Progenitor cell of endocrine pancreas (in vitro differentiated cells): ENCODE measurements at regions not wholly inside any gene's neighbourhood (a gene's known extent, or its start where the extent isn't known, plus 50 kb on each side); places are given as distances from the start of the nearest gene placed in this dataset.

ENCODE experiments used
- DNase-seq: peaks from one replicate; pipeline ENCODE4 v3.0.0; 2021; ENCODE audit warnings: low spot score; ENCODE audit not compliant: unreplicated experiment
- H3K27ac Mint-ChIP-seq: 2 replicates; pipeline ENCODE4 v1.8.0; 2021; ENCODE audit warnings: mild to moderate bottlenecking, moderate library complexity, mixed read lengths
- H3K27me3 Mint-ChIP-seq: 2 replicates; pipeline ENCODE4 v1.8.0; 2021; ENCODE audit warnings: mixed read lengths
- H3K36me3 Mint-ChIP-seq: 2 replicates; pipeline ENCODE4 v1.8.0; 2022; ENCODE audit warnings: mixed read lengths; ENCODE audit not compliant: insufficient read depth
- H3K4me1 Mint-ChIP-seq: 2 replicates; pipeline ENCODE4 v1.8.0; 2021; ENCODE audit warnings: low read depth, mixed read lengths
- H3K4me3 Mint-ChIP-seq: 2 replicates; pipeline ENCODE4 v1.8.0; 2021; ENCODE audit warnings: low read depth, mild to moderate bottlenecking, moderate library complexity, mixed read lengths
- H3K9me3 Mint-ChIP-seq: 2 replicates; pipeline ENCODE4 v1.8.0; 2021; ENCODE audit warnings: low read depth, mixed read lengths
- TF ChIP-seq, protein P1 (sequence below): fragments of 200-600 bp; sonication (generic); IDR thresholded peaks from one replicate; pipeline ENCODE4 v1.5.0; 2021; ENCODE audit warnings: antibody characterized with exemption, mild to moderate bottlenecking; ENCODE audit not compliant: unreplicated experiment

DNA sequence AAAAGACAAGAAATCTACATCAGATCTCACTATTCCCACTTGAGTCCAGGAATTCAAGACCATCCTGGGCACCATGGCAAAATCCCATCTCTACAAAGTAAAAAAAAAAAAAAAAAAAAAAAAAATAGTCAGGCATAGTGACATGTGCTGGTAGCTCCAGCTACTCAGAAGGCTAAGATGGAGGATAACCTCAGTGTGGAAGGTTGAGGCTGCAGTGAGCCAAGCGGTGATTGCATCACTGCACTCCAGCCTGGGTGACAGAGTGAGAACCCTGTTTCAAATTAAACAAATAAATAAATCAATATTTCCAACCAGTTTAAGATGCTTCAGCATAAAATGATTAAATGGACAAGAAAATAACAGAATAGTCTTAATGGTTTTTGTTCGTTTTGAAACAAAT is 197.4 kb downstream of the DSEL start:
- no peak overlapping the region for H3K4me3 Mint-ChIP-seq
- TF ChIP-seq, protein P1, sequence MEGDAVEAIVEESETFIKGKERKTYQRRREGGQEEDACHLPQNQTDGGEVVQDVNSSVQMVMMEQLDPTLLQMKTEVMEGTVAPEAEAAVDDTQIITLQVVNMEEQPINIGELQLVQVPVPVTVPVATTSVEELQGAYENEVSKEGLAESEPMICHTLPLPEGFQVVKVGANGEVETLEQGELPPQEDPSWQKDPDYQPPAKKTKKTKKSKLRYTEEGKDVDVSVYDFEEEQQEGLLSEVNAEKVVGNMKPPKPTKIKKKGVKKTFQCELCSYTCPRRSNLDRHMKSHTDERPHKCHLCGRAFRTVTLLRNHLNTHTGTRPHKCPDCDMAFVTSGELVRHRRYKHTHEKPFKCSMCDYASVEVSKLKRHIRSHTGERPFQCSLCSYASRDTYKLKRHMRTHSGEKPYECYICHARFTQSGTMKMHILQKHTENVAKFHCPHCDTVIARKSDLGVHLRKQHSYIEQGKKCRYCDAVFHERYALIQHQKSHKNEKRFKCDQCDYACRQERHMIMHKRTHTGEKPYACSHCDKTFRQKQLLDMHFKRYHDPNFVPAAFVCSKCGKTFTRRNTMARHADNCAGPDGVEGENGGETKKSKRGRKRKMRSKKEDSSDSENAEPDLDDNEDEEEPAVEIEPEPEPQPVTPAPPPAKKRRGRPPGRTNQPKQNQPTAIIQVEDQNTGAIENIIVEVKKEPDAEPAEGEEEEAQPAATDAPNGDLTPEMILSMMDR = no peak
- no peak for DNase-seq
- no peaks in the 10 kb centered on the region for H3K27me3 Mint-ChIP-seq
- H3K9me3 Mint-ChIP-seq = peaks cover 9% of the 10 kb centered on the region
- no peak overlapping the region for H3K27ac Mint-ChIP-seq
- H3K36me3 Mint-ChIP-seq = no peaks in the 10 kb centered on the region
- H3K4me1 Mint-ChIP-seq = peaks cover 6% of the 10 kb centered on the region

DNA sequence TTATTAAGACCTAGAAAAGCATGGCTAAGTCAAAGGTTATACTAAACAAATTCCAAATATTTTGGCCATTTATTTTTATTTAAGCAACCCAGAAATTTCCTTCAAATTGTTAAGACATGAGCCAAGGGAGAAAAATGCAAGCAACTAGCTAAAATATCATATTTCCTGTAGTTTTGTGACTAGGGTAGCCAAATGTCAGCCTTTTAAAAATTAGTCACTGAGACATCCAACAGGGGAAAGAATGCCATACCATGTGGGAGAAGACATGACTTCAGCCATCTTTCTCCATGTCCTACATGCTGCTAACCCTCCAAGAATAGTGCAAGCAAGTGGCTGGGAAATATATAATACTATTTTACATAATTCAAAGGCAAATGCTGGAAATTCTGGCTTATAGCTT is 197.9 kb downstream of the DSEL start:
- TF ChIP-seq, protein P1 = no peak
- Mint-ChIP-seq H3K27me3 (no peaks in the 10 kb centered on the region), H3K4me3 (no peak overlapping the region), H3K9me3 (peaks cover 9% of the 10 kb centered on the region), H3K36me3 (no peaks in the 10 kb centered on the region), H3K27ac (no peak overlapping the region), H3K4me1 (peaks cover 6% of the 10 kb centered on the region)
- no peak for DNase-seq

DNA sequence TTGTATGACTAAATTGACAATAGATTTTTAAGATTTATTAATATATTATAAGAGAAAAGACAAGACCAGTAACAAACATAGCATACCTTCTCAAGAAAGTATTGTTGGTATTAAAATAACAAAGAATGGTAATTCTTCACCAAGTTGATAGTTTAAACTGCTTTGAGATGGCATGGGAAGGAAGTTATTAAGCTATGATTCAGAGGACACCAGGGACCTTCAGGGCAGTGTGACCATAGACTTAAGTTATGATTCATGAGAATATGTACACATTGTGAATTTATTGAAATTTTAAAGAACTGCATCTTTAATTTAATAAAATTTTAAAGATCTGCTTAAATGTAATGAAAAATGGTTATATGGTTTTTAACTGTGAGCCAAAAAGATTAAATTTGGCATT is 205.7 kb downstream of the DSEL start:
- Mint-ChIP-seq H3K4me3 (no peak overlapping the region), H3K36me3 (no peaks in the 10 kb centered on the region), H3K27ac (no peak overlapping the region), H3K9me3 (no peaks in the 10 kb centered on the region), H3K27me3 (no peaks in the 10 kb centered on the region), H3K4me1 (no peaks in the 10 kb centered on the region)
- DNase-seq = no peak
- TF ChIP-seq, protein P1 = no peak

DNA sequence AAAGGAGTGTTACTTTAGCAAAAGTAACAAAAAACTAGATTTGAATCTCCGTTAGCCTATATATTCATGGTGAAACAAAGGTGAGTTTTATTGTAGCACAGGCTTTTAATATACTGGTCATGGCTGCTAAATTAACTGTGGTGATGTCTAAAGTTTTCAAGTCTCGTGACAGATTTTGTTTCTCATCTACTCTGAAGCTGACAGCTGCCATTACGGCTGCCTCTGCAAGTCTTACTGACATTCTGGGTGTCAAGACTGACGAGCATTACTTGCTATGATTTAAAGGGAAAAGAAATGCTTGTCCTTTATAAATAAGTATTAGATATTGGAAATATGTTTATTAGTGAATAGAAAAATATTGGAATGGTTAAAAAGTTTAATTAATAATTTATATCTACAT is 207.7 kb downstream of the DSEL start:
- DNase-seq = no peak
- Mint-ChIP-seq H3K27me3 (no peaks in the 10 kb centered on the region), H3K4me3 (no peak overlapping the region), H3K9me3 (no peaks in the 10 kb centered on the region), H3K27ac (no peak overlapping the region), H3K36me3 (no peaks in the 10 kb centered on the region), H3K4me1 (no peaks in the 10 kb centered on the region)
- TF ChIP-seq, protein P1 = no peak

DNA sequence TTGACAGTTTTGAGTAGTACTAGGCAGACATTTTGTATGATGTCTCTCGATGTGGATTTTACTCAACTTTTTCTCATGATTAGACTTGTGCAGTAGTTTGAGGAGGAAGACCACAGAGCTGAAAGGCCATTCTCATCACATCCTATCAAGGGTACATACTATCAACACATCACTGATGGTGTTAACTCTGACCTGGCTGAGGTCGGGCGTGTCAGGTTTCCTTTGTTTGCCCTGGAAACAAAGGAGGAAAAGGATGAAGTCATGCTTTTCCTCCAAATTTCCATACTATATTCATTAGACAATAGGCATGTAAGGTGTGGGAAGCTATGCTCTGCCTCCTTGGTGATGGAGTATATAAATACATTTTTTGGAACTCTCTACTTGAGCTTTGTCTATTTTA is 211.1 kb downstream of the DSEL start:
- DNase-seq = no peak
- TF ChIP-seq, protein P1 = no peak
- H3K27me3 Mint-ChIP-seq = no peaks in the 10 kb centered on the region
- no peak overlapping the region for H3K4me3 Mint-ChIP-seq
- H3K9me3 Mint-ChIP-seq = peaks cover 10% of the 10 kb centered on the region
- no peaks in the 10 kb centered on the region for H3K4me1 Mint-ChIP-seq
- H3K27ac Mint-ChIP-seq = no peak overlapping the region
- no peaks in the 10 kb centered on the region for H3K36me3 Mint-ChIP-seq
